BJ (cell line): ENCODE measurements at regions not wholly inside any gene's neighbourhood (a gene's known extent, or its start where the extent isn't known, plus 50 kb on each side); places are given as distances from the start of the nearest gene placed in this dataset.

Source experiments
- CTCF ChIA-PET: fragments of 350-600 bp; formaldehyde crosslinking; extraction: SDS; loops from one replicate; lab custom pipeline; 2021; ENCODE audit warnings: antibody characterized with exemption, inconsistent platforms; lab: Yijun Ruan, JAX
- POLR2A ChIA-PET: fragments of 300-600 bp; sonication (Branson Sonifier 250); formaldehyde crosslinking; extraction: SDS; loops from one replicate; lab custom pipeline; 2021; ENCODE audit warnings: antibody characterized with exemption; lab: Charles Lee
- DNase-seq: peaks from one replicate; pipeline ENCODE4 v3.0.0-alpha.2; 2011; ENCODE audit warnings: low read depth
- H3K27me3 ChIP-seq: 2 replicates; pipeline ENCODE4 v1.6.0; 2011; ENCODE audit warnings: low read length; ENCODE audit not compliant: control insufficient read depth, insufficient read depth
- H3K36me3 ChIP-seq: 2 replicates; pipeline ENCODE4 v1.5.1; 2011; ENCODE audit warnings: low read length; ENCODE audit not compliant: control insufficient read depth, insufficient read depth
- H3K4me3 ChIP-seq: 2 replicates; pipeline ENCODE4 v1.5.1; 2011; ENCODE audit warnings: low read depth, mild to moderate bottlenecking, control low read depth, low read length
- CTCF ChIP-seq: IDR thresholded peaks from 2 replicates; pipeline ENCODE4 v1.5.1; 2011; ENCODE audit warnings: low read depth, mild to moderate bottlenecking, control low read depth, inconsistent platforms, low read length, moderate library complexity; ENCODE audit not compliant: insufficient read depth

- ChIA-PET POLR2A (no interaction called here), CTCF (interaction anchor here (0.8 to 1.2 kb wide), 2 partner anchors 12 to 14 kb away, joined by 3 to 5 read pairs; no protein-coding TSS in a partner anchor)
- Histone ChIP-seq H3K4me3 (no peak overlapping the region), H3K27me3 (no peaks in the 10 kb centered on the region), H3K36me3 (no peaks in the 10 kb centered on the region)
- DNase-seq, result no peak
- no peak for TF ChIP-seq CTCF
Observed at GRCh38 chr4:30879855-30880598, 159.9 kb downstream of the PCDH7 start.

- DNase-seq, result no peak
- no peak for TF ChIP-seq CTCF
- ChIA-PET CTCF (no interaction called here), POLR2A (no interaction called here)
- Histone ChIP-seq H3K36me3 (no peaks in the 10 kb centered on the region), H3K4me3 (no peak overlapping the region), H3K27me3 (no peaks in the 10 kb centered on the region)
Observed at GRCh38 chr4:30881985-30882384, 161.8 kb downstream of the PCDH7 start.

GRCh38 chr4:30882443-30882842 is 162.3 kb downstream of the PCDH7 start:
- ChIA-PET CTCF (no interaction called here), POLR2A (no interaction called here)
- Histone ChIP-seq H3K27me3 (no peaks in the 10 kb centered on the region), H3K36me3 (no peaks in the 10 kb centered on the region), H3K4me3 (no peak overlapping the region)
- no peak for DNase-seq
- no peak for TF ChIP-seq CTCF

GRCh38 chr4:30882995-30883675 is 163.0 kb downstream of the PCDH7 start:
- Histone ChIP-seq H3K36me3 (no peaks in the 10 kb centered on the region), H3K4me3 (no peak overlapping the region), H3K27me3 (no peaks in the 10 kb centered on the region)
- CTCF ChIA-PET, result no interaction called here
- no peak for DNase-seq
- POLR2A ChIA-PET, result no interaction called here
- TF ChIP-seq CTCF, result no peak
